Epidermal melanocyte (primary cell): ENCODE measurements at regions not wholly inside any gene's neighbourhood (a gene's known extent, or its start where the extent isn't known, plus 50 kb on each side); places are given as distances from the start of the nearest gene placed in this dataset.

Source experiments
- DNase-seq: peaks from one replicate; pipeline ENCODE4 v3.0.0; 2011; ENCODE audit warnings: low spot score; ENCODE audit not compliant: insufficient read length

- no peak for DNase-seq
Measured at GRCh38 chr4:67234296-67234695, 311.0 kb downstream of the CENPC start.

GRCh38 chr4:67229148-67229547 is 316.2 kb downstream of the CENPC start:
- DNase-seq = no peak

- no peak for DNase-seq
Measured at GRCh38 chr4:67220861-67221260, 324.4 kb downstream of the CENPC start.

GRCh38 chr4:67218883-67219282 is 326.4 kb downstream of the CENPC start:
- no peak for DNase-seq

GRCh38 chr4:67207941-67208441 is 337.3 kb downstream of the CENPC start:
- no peak for DNase-seq

- DNase-seq = no peak
Measured at GRCh38 chr4:67204441-67204840, 340.9 kb downstream of the CENPC start.

GRCh38 chr4:67201334-67201733 is 344.0 kb downstream of the CENPC start:
- DNase-seq = no peak

- no peak for DNase-seq
Measured at GRCh38 chr4:67198727-67199126, 346.6 kb downstream of the CENPC start.

- no peak for DNase-seq
Measured at GRCh38 chr4:67167849-67168248, 377.5 kb downstream of the CENPC start.

- DNase-seq = no peak
Measured at GRCh38 chr4:67162690-67163089, 382.6 kb downstream of the CENPC start.

- DNase-seq = no peak
Measured at GRCh38 chr4:67161311-67161710, 384.0 kb downstream of the CENPC start.

GRCh38 chr4:67160394-67160793 is 384.9 kb downstream of the CENPC start:
- DNase-seq = no peak

GRCh38 chr4:67158666-67159065 is 386.6 kb downstream of the CENPC start:
- no peak for DNase-seq

GRCh38 chr4:67152976-67153375 is 392.3 kb downstream of the CENPC start:
- DNase-seq = no peak

- DNase-seq = no peak
Measured at GRCh38 chr4:67151376-67152343, 393.6 kb downstream of the CENPC start.

GRCh38 chr4:67141586-67141985 is 403.7 kb downstream of the CENPC start:
- DNase-seq = no peak

GRCh38 chr4:67134616-67135015 is 410.7 kb downstream of the CENPC start:
- no peak for DNase-seq

- DNase-seq = no peak
Measured at GRCh38 chr4:67133162-67133561, 412.1 kb downstream of the CENPC start.

GRCh38 chr4:67131224-67131623 is 414.1 kb downstream of the CENPC start:
- DNase-seq = no peak

- DNase-seq = no peak
Measured at GRCh38 chr4:67130411-67130810, 414.9 kb downstream of the CENPC start.

GRCh38 chr4:67126570-67126969 is 418.7 kb downstream of the CENPC start:
- no peak for DNase-seq

GRCh38 chr4:67125636-67126514 is 419.4 kb downstream of the CENPC start:
- DNase-seq = no peak
